Neural progenitor cell (in vitro differentiated cells): ENCODE measurements at regions not wholly inside any gene's neighbourhood (a gene's known extent, or its start where the extent isn't known, plus 50 kb on each side); places are given as distances from the start of the nearest gene placed in this dataset.

ENCODE experiments used
- DNase-seq: peaks from one replicate; pipeline ENCODE4 v3.0.0-alpha.2; 2016; ENCODE audit warnings: low spot score
- H2AFZ ChIP-seq: fragments of 200-600 bp; sonication (generic); replicated peaks from 2 replicates; pipeline ENCODE4 v1.6.1; 2016; ENCODE audit warnings: antibody characterized with exemption
- H3F3A ChIP-seq: fragments of 200-600 bp; sonication (generic); 2 replicates; pipeline ENCODE4 v1.6.1; 2016; ENCODE audit warnings: antibody characterized with exemption, low read depth
- H3K27ac ChIP-seq: fragments of 200-600 bp; sonication (generic); 2 replicates; pipeline ENCODE4 v1.5.1; 2016; ENCODE audit warnings: mild to moderate bottlenecking
- H3K27me3 ChIP-seq: fragments of 200-600 bp; sonication (generic); 2 replicates; pipeline ENCODE4 v1.6.1; 2016; ENCODE audit warnings: mild to moderate bottlenecking, moderate library complexity
- H3K36me3 ChIP-seq: fragments of 200-600 bp; sonication (generic); 2 replicates; pipeline ENCODE4 v1.5.1; 2016
- H3K4me1 ChIP-seq: fragments of 200-600 bp; sonication (generic); 2 replicates; pipeline ENCODE4 v1.6.1; 2016; ENCODE audit warnings: mixed run types
- H3K4me2 ChIP-seq: fragments of 200-600 bp; sonication (generic); 2 replicates; pipeline ENCODE4 v1.6.1; 2016
- H3K4me3 ChIP-seq: fragments of 200-600 bp; sonication (generic); 2 replicates; pipeline ENCODE4 v1.5.1; 2016
- H3K79me2 ChIP-seq: fragments of 200-600 bp; sonication (generic); 2 replicates; pipeline ENCODE4 v1.6.1; 2016; ENCODE audit warnings: low read depth
- H3K9ac ChIP-seq: fragments of 200-600 bp; sonication (generic); 2 replicates; pipeline ENCODE4 v1.6.1; 2016
- H3K9me3 ChIP-seq: fragments of 200-600 bp; sonication (generic); 2 replicates; pipeline ENCODE4 v1.5.1; 2016; ENCODE audit warnings: low read depth
- H4K20me1 ChIP-seq: fragments of 200-600 bp; sonication (generic); 2 replicates; pipeline ENCODE4 v1.6.1; 2016; ENCODE audit warnings: low read depth
- H3K27ac Mint-ChIP-seq: 3 replicates; pipeline ENCODE4 v1.8.0; 2021; ENCODE audit warnings: mixed read lengths
- H3K27me3 Mint-ChIP-seq: 2 replicates; pipeline ENCODE4 v1.8.0; 2022; ENCODE audit warnings: low read depth, mild to moderate bottlenecking, inconsistent platforms, moderate library complexity, mixed read lengths; ENCODE audit not compliant: insufficient read depth
- H3K36me3 Mint-ChIP-seq: 3 replicates; pipeline ENCODE4 v1.8.0; 2021; ENCODE audit warnings: mixed read lengths
- H3K4me1 Mint-ChIP-seq: 3 replicates; pipeline ENCODE4 v1.8.0; 2021; ENCODE audit warnings: mixed read lengths
- H3K4me3 Mint-ChIP-seq: 3 replicates; pipeline ENCODE4 v1.8.0; 2021; ENCODE audit warnings: mild to moderate bottlenecking, moderate library complexity, mixed read lengths
- H3K9me3 Mint-ChIP-seq: 3 replicates; pipeline ENCODE4 v1.8.0; 2020; ENCODE audit warnings: mixed read lengths
- EZH2 ChIP-seq: fragments of 200-600 bp; sonication (generic); IDR thresholded peaks from 2 replicates; pipeline ENCODE4 v1.6.1; 2017; ENCODE audit warnings: antibody characterized with exemption, mild to moderate bottlenecking, moderate library complexity
- EZH2phosphoT487 ChIP-seq: fragments of 200-600 bp; sonication (generic); IDR thresholded peaks from 2 replicates; pipeline ENCODE4 v1.6.1; 2017; ENCODE audit warnings: antibody characterized with exemption
- TF ChIP-seq, protein P1 (sequence below): fragments of 200-600 bp; sonication (generic); IDR thresholded peaks from 2 replicates; pipeline ENCODE4 v1.5.1; 2017; ENCODE audit warnings: antibody characterized with exemption, mild to moderate bottlenecking

- peaks cover 14% of the 10 kb centered on the region for H3K4me1 Mint-ChIP-seq
- Histone ChIP-seq H4K20me1 (no peaks in the 10 kb centered on the region), H3K9me3 (no peaks in the 10 kb centered on the region), H3K4me1 (no peaks in the 10 kb centered on the region), H3K27me3 (no peaks in the 10 kb centered on the region), H3K4me2 (no peak overlapping the region), H3K4me3 (no peak overlapping the region), H3F3A (no peaks in the 10 kb centered on the region), H3K27ac (no peak overlapping the region), H2AFZ (no peak overlapping the region), H3K79me2 (no peaks in the 10 kb centered on the region), H3K36me3 (no peaks in the 10 kb centered on the region), H3K9ac (no peak overlapping the region)
- no peak overlapping the region for H3K4me3 Mint-ChIP-seq
- no peaks in the 10 kb centered on the region for H3K27me3 Mint-ChIP-seq
- no peak for DNase-seq
- no peaks in the 10 kb centered on the region for H3K36me3 Mint-ChIP-seq
- no peak for TF ChIP-seq EZH2phosphoT487
- no peak overlapping the region for H3K27ac Mint-ChIP-seq
- H3K9me3 Mint-ChIP-seq: no peaks in the 10 kb centered on the region
These were observed 1033.8 kb upstream of the AUTS2 start for GRCh38 chr7:68564306-68565135.

DNA sequence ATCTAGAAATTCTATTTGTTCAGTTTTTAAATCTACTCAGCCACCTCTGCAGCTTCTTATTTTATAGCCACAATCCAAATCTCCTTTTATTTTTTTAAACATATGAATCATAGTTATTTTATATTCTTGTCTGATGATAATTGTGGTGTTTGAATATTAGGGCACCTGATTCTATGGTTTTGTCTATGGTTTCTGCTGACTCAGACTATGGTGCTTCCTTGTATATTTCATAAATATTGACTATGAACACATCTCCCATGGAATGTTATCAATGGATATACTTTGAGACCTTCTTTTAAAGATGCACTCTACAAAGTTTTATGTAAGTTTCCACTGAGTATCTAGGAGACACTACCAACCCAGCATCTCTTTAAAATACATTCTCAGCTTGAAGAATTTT is 1027.0 kb upstream of the AUTS2 start:
- H3K36me3 ChIP-seq: no peaks in the 10 kb centered on the region
- no peaks in the 10 kb centered on the region for H3K79me2 ChIP-seq
- no peaks in the 10 kb centered on the region for H3K27me3 ChIP-seq
- Mint-ChIP-seq H3K9me3 (no peaks in the 10 kb centered on the region), H3K36me3 (no peaks in the 10 kb centered on the region), H3K4me1 (no peaks in the 10 kb centered on the region), H3K27me3 (no peaks in the 10 kb centered on the region), H3K27ac (no peak overlapping the region), H3K4me3 (no peak overlapping the region)
- H3K4me1 ChIP-seq: no peaks in the 10 kb centered on the region
- no peaks in the 10 kb centered on the region for H4K20me1 ChIP-seq
- no peaks in the 10 kb centered on the region for H3K9me3 ChIP-seq
- H2AFZ ChIP-seq: no peak overlapping the region
- H3K9ac ChIP-seq: no peak overlapping the region
- H3F3A ChIP-seq: no peaks in the 10 kb centered on the region
- no peak overlapping the region for H3K27ac ChIP-seq
- DNase-seq: no peak
- TF ChIP-seq, protein P1, sequence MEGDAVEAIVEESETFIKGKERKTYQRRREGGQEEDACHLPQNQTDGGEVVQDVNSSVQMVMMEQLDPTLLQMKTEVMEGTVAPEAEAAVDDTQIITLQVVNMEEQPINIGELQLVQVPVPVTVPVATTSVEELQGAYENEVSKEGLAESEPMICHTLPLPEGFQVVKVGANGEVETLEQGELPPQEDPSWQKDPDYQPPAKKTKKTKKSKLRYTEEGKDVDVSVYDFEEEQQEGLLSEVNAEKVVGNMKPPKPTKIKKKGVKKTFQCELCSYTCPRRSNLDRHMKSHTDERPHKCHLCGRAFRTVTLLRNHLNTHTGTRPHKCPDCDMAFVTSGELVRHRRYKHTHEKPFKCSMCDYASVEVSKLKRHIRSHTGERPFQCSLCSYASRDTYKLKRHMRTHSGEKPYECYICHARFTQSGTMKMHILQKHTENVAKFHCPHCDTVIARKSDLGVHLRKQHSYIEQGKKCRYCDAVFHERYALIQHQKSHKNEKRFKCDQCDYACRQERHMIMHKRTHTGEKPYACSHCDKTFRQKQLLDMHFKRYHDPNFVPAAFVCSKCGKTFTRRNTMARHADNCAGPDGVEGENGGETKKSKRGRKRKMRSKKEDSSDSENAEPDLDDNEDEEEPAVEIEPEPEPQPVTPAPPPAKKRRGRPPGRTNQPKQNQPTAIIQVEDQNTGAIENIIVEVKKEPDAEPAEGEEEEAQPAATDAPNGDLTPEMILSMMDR: no peak
- TF ChIP-seq EZH2phosphoT487 (no peak), EZH2 (no peak)
- no peak overlapping the region for H3K4me2 ChIP-seq
- no peak overlapping the region for H3K4me3 ChIP-seq

DNA sequence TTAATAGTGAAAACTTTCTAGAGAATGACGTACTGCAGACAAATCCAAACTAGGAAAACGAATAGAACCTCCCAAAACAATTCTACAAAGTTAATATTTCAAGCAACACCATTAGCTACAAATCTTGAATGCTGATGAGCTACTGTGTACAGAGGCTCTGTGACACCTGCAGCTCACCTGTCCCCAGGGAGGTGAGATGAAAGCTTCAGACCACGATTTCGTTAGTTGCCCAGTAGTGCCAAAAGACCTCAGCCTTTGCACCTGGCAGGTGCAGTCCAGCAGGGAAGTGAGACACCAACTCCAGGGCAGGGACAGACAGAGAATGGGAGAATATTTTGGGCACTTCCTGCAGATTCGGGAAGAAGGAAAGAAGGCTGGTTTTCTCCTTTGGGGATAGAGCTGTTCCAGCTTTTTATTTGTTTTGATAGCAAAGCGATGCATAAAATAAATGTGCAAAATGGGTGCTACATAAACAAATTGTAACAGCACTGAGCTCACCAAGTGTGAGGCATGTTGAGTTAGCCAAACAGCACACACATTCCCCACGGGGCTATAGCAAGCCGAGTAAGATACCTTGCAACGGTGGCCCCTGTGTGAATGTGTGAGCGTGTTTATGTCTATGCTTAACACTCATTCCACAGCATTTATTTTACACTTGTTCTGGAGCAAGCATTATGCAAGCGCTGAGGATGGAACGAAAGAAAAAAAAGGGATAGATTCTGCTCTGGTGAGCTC is 1024.8 kb upstream of the AUTS2 start:
- no peak for TF ChIP-seq EZH2phosphoT487
- TF ChIP-seq, protein P1: no peak
- TF ChIP-seq EZH2: no peak
- Mint-ChIP-seq H3K9me3 (peaks cover 1% of the 10 kb centered on the region), H3K27me3 (no peaks in the 10 kb centered on the region), H3K27ac (no peak overlapping the region), H3K4me1 (no peaks in the 10 kb centered on the region), H3K4me3 (no peak overlapping the region), H3K36me3 (no peaks in the 10 kb centered on the region)
- Histone ChIP-seq H3K36me3 (no peaks in the 10 kb centered on the region), H2AFZ (no peak overlapping the region), H3K4me1 (no peaks in the 10 kb centered on the region), H3K4me2 (no peak overlapping the region), H3K27me3 (no peaks in the 10 kb centered on the region), H3K27ac (no peak overlapping the region), H3K9me3 (no peaks in the 10 kb centered on the region), H3F3A (no peaks in the 10 kb centered on the region), H3K9ac (no peak overlapping the region), H3K79me2 (no peaks in the 10 kb centered on the region), H4K20me1 (no peaks in the 10 kb centered on the region), H3K4me3 (no peak overlapping the region)
- no peak for DNase-seq

DNA sequence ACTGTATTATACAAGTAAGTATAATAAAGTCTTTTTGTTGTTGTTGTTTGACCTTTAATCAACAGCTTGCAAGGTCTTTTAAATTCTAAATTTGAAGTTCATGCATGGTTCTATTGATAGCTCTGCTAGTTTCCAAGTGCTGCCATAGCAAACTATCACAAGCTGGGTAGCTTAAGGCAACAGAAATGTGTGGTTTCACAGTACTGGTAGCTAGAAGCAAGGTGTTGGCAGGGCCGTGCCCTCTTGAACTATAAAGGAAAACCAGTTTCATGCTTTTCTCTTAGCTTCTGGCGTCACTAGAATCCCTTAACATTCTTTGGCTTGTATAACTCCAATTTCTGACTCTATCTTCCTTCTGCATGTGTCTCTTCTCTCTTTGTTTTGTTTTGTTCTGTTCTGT is 1021.9 kb upstream of the AUTS2 start:
- peaks cover 2% of the 10 kb centered on the region for H3K27me3 Mint-ChIP-seq
- H3K9ac ChIP-seq: no peak overlapping the region
- no peaks in the 10 kb centered on the region for H3K4me1 Mint-ChIP-seq
- no peak overlapping the region for H3K4me3 Mint-ChIP-seq
- H3K79me2 ChIP-seq: no peaks in the 10 kb centered on the region
- no peaks in the 10 kb centered on the region for H3K9me3 ChIP-seq
- no peak overlapping the region for H3K27ac ChIP-seq
- DNase-seq: no peak
- H3K36me3 Mint-ChIP-seq: no peaks in the 10 kb centered on the region
- no peaks in the 10 kb centered on the region for H3F3A ChIP-seq
- H3K4me2 ChIP-seq: no peak overlapping the region
- no peaks in the 10 kb centered on the region for H3K36me3 ChIP-seq
- H3K4me1 ChIP-seq: no peaks in the 10 kb centered on the region
- H3K9me3 Mint-ChIP-seq: peaks cover 3% of the 10 kb centered on the region
- TF ChIP-seq, protein P1: no peak
- no peak for TF ChIP-seq EZH2
- no peak for TF ChIP-seq EZH2phosphoT487
- no peaks in the 10 kb centered on the region for H3K27me3 ChIP-seq
- no peak overlapping the region for H3K4me3 ChIP-seq
- no peak overlapping the region for H2AFZ ChIP-seq
- no peaks in the 10 kb centered on the region for H4K20me1 ChIP-seq
- no peak overlapping the region for H3K27ac Mint-ChIP-seq
